Panc1 (cell line): ENCODE measurements at regions not wholly inside any gene's neighbourhood (a gene's known extent, or its start where the extent isn't known, plus 50 kb on each side); places are given as distances from the start of the nearest gene placed in this dataset.

Experiments used
- ATAC-seq: fragments of 200-7000 bp; cut with Tn5 transposase; 2 replicates; pipeline ENCODE4 v1.9.1; 2020; ENCODE audit warnings: mild to moderate bottlenecking, moderate library complexity
- BruUV-seq: library from RNA; stranded (reverse); fragments of 400-500 nt; replicated peaks from 2 replicates; lab custom pipeline; 2021; lab: Mats Ljungman, UMichigan
- CTCF ChIA-PET: fragments of 300-600 bp; sonication (Branson Sonifier 250); formaldehyde crosslinking; loops from one replicate; lab custom pipeline; 2022; ENCODE audit warnings: antibody characterized with exemption; lab: Charles Lee
- POLR2A ChIA-PET: fragments of 300-600 bp; sonication (Branson Sonifier 250); formaldehyde crosslinking; loops from one replicate; lab custom pipeline; 2022; ENCODE audit warnings: antibody characterized with exemption; lab: Charles Lee
- DNase-seq: peaks from one replicate; pipeline ENCODE4 v3.0.0-alpha.2; 2010; ENCODE audit warnings: low read depth, low spot score
- H3K27ac ChIP-seq: 2 replicates; pipeline ENCODE4 v1.5.1; 2011; ENCODE audit warnings: mild to moderate bottlenecking, low read length, inconsistent platforms
- H3K27me3 ChIP-seq: fragments of 200-500 bp; sonication (Bioruptor generic); 2 replicates; pipeline ENCODE4 v1.6.0; 2014; ENCODE audit warnings: low read length, inconsistent platforms; ENCODE audit not compliant: control insufficient read depth, insufficient read depth
- H3K36me3 ChIP-seq: fragments of 200-500 bp; sonication (Bioruptor generic); 2 replicates; pipeline ENCODE4 v1.5.1; 2014; ENCODE audit warnings: inconsistent platforms, mild to moderate bottlenecking, low read length, moderate library complexity; ENCODE audit not compliant: control insufficient read depth, insufficient read depth
- H3K4me1 ChIP-seq: 2 replicates; pipeline ENCODE4 v1.5.1; 2011; ENCODE audit warnings: inconsistent platforms, mild to moderate bottlenecking, low read length, moderate library complexity; ENCODE audit not compliant: control insufficient read depth, insufficient read depth
- H3K4me3 ChIP-seq, 2 experiments: 2 replicates each; pipeline ENCODE4 v1.5.1; 2011 to 2012; ENCODE audit warnings: low read depth in 2 of 2, low read length in 2 of 2, mild to moderate bottlenecking in 2 of 2, inconsistent platforms in 1 of 2, moderate library complexity in 1 of 2
- H3K9me3 ChIP-seq: fragments of 200-500 bp; sonication (Bioruptor generic); 2 replicates; pipeline ENCODE4 v1.5.1; 2014; ENCODE audit warnings: low read depth, mild to moderate bottlenecking, inconsistent platforms, low read length, moderate library complexity; ENCODE audit not compliant: control insufficient read depth, insufficient read depth
- CTCF ChIP-seq: fragments of 450-650 bp; IDR thresholded peaks from 2 replicates; pipeline ENCODE4 v1.5.1; 2017; ENCODE audit warnings: mild to moderate bottlenecking
- POLR2AphosphoS5 ChIP-seq: IDR thresholded peaks from 2 replicates; pipeline ENCODE4 v1.6.1; 2012; ENCODE audit warnings: mild to moderate bottlenecking, low read depth, low read length, moderate library complexity
- REST ChIP-seq, 2 experiments: IDR thresholded peaks; 2 replicates each; pipeline ENCODE4 v1.6.1; 2011 to 2012; ENCODE audit warnings: low read depth in 2 of 2, control low read depth in 1 of 2, low read length in 1 of 2, mild to moderate bottlenecking in 1 of 2, moderate library complexity in 1 of 2; ENCODE audit not compliant: insufficient read depth in 1 of 2
- SIN3A ChIP-seq: IDR thresholded peaks from 2 replicates; pipeline ENCODE4 v1.6.1; 2012; ENCODE audit warnings: low read depth, mild to moderate bottlenecking, low read length, moderate library complexity, borderline replicate concordance; ENCODE audit not compliant: insufficient read depth
- TCF7L2 ChIP-seq: IDR thresholded peaks from 2 replicates; pipeline ENCODE4 v1.6.1; 2011; ENCODE audit warnings: mild to moderate bottlenecking, low read depth, low read length, inconsistent platforms
- in situ Hi-C: cut with HindIII; loops from 2 replicates; pipeline ENCODE4 v1.10.0; 2016; ENCODE audit warnings: low sequenced_read_pairs, low pct_unique_long_range_greater_than_20kb
- intact Hi-C: fragments of 100-400 bp; cut with micrococcal nuclease; formaldehyde crosslinking; loops from one replicate; pipeline ENCODE4 v1.10.0; 2022; ENCODE audit not compliant: unreplicated experiment

- ChIA-PET POLR2A (no interaction called here), CTCF (no interaction called here)
- no peaks in the 10 kb centered on the region for H3K4me1 ChIP-seq
- TF ChIP-seq SIN3A (no peak), TCF7L2 (no peak), REST (IDR thresholded peaks at IDR 0.05; ENCODE audit: insufficient read depth in 1 of 2, low read depth in 2 of 2, low read length in 1 of 2) (no peak), POLR2AphosphoS5 (no peak), CTCF (no peak)
- no peak overlapping the region for H3K27ac ChIP-seq
- H3K9me3 ChIP-seq, result no peaks in the 10 kb centered on the region
- ATAC-seq (no peak), DNase-seq (no peak)
- H3K36me3 ChIP-seq, result no peaks in the 10 kb centered on the region
- no TSS peak for BruUV-seq
- H3K4me3 ChIP-seq, result no peak overlapping the region
- no peaks in the 10 kb centered on the region for H3K27me3 ChIP-seq
- intact Hi-C loops (no loop called here), in situ Hi-C loops (no loop called here)
Measured at GRCh38 chr5:167665841-167666375, 625.5 kb upstream of the WWC1 start.

GRCh38 chr5:167671176-167671575 is 620.3 kb upstream of the WWC1 start:
- no peak overlapping the region for H3K4me3 ChIP-seq
- H3K4me1 ChIP-seq, result no peaks in the 10 kb centered on the region
- H3K9me3 ChIP-seq, result no peaks in the 10 kb centered on the region
- ATAC-seq, result no peak
- no TSS peak for BruUV-seq
- no peaks in the 10 kb centered on the region for H3K27me3 ChIP-seq
- POLR2A ChIA-PET, result no interaction called here
- DNase-seq, result no peak
- H3K27ac ChIP-seq, result no peak overlapping the region
- H3K36me3 ChIP-seq, result no peaks in the 10 kb centered on the region
- CTCF ChIA-PET, result no interaction called here
- TF ChIP-seq SIN3A (no peak), CTCF (no peak), POLR2AphosphoS5 (no peak)
- in situ Hi-C loops, result no loop called here
- intact Hi-C loops, result no loop called here
